ENCODE measurements at regions not wholly inside any gene's neighbourhood (a gene's known extent, or its start where the extent isn't known, plus 50 kb on each side); places are given as distances from the start of the nearest gene placed in this dataset.

DNA sequence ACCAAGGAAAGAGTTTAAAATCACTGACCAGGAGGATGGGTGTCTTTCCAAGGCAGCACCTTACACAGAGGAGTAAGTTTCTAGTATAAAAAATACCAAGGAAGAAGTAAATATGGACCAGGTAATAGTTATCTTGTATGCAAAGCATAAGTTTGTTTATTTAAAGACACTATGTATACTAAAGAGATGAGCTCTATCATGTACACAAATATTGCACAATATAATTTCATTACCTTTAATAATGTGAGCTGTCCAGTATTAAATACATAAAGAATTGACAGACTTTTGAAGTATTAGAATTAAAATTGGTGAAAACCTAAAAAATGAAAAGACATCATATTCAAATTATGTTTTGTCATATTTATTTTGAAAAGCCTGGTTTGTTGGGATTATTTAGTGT lies 322.0 kb upstream of the MIR17HG start:
- ChIA-PET CTCF (no interaction called here), POLR2A (ENCODE audit: unreplicated experiment) (no interaction called here)
- Histone ChIP-seq H3K9me2 (replicated peaks; ENCODE audit: low read length) (no peaks in the 10 kb centered on the region), H3K79me2 (ENCODE audit: low read length) (no peaks in the 10 kb centered on the region), H3K27me3 (ENCODE audit: low read length) (peaks cover 5% of the 10 kb centered on the region; the same call in 1 of the 2 replicates), H3K9me3 (ENCODE audit: low read length) (no peaks in the 10 kb centered on the region), H4K20me1 (ENCODE audit: low read length) (no peaks in the 10 kb centered on the region), H3K4me3 (ENCODE audit: low read length) (no peak overlapping the region), H3K4me2 (ENCODE audit: low read length) (no peak overlapping the region), H3K27ac (ENCODE audit: low read length) (no peak overlapping the region), H3K4me1 (ENCODE audit: insufficient read depth, low read length) (no peaks in the 10 kb centered on the region), H3K36me3 (ENCODE audit: low read depth, low read length) (no peaks in the 10 kb centered on the region), H3K9ac (ENCODE audit: low read length) (no peak overlapping the region), H3F3A (ENCODE audit: low read length, unreplicated experiment) (no peaks in the 10 kb centered on the region), H2AFZ (ENCODE audit: low read length) (no peak overlapping the region)
- intact Hi-C loops (cut with micrococcal nuclease) = no loop called here
- no peak for ATAC-seq
- no TSS peak for BruUV-seq (replicated peaks)
- TF ChIP-seq EZH2 (IDR thresholded peaks at IDR 0.05; ENCODE audit: low read length, unreplicated experiment) = no peak
- no peak for TF ChIP-seq EZH2phosphoT487 (IDR thresholded peaks at IDR 0.05; ENCODE audit: borderline replicate concordance, low read length)
- TF ChIP-seq, protein P1, sequence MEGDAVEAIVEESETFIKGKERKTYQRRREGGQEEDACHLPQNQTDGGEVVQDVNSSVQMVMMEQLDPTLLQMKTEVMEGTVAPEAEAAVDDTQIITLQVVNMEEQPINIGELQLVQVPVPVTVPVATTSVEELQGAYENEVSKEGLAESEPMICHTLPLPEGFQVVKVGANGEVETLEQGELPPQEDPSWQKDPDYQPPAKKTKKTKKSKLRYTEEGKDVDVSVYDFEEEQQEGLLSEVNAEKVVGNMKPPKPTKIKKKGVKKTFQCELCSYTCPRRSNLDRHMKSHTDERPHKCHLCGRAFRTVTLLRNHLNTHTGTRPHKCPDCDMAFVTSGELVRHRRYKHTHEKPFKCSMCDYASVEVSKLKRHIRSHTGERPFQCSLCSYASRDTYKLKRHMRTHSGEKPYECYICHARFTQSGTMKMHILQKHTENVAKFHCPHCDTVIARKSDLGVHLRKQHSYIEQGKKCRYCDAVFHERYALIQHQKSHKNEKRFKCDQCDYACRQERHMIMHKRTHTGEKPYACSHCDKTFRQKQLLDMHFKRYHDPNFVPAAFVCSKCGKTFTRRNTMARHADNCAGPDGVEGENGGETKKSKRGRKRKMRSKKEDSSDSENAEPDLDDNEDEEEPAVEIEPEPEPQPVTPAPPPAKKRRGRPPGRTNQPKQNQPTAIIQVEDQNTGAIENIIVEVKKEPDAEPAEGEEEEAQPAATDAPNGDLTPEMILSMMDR (conservative IDR thresholded peaks at IDR 0.05; ENCODE audit: low read depth, low read length) = no peak
- DNase-seq = no peak

DNA sequence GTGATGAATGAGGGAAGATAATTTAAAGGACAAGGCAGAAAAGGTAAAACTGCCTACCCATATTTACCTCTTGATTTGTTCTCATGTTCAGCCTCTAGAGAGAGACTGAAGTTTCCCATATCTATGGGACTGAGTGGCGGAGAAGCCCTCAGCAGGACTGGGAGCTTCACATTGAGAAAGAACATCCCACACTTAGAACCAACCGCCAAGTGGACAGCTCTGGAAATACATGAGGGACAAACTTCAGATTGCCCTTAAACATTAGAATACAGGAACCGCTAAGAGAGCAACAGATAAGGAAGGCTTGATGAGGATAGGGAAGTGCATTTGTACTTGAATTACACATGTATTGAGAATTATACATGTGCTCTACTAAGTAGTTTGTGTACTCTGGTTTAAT lies 316.0 kb upstream of the MIR17HG start:
- Histone ChIP-seq H3K9me2 (replicated peaks; ENCODE audit: low read length) (no peaks in the 10 kb centered on the region), H3K27me3 (ENCODE audit: low read length) (peaks cover 7% of the 10 kb centered on the region; the same call in 1 of the 2 replicates), H3K4me2 (ENCODE audit: low read length) (no peak overlapping the region), H3F3A (ENCODE audit: low read length, unreplicated experiment) (no peaks in the 10 kb centered on the region), H3K4me1 (ENCODE audit: insufficient read depth, low read length) (no peaks in the 10 kb centered on the region), H3K9me3 (ENCODE audit: low read length) (no peaks in the 10 kb centered on the region), H3K4me3 (ENCODE audit: low read length) (no peak overlapping the region), H2AFZ (ENCODE audit: low read length) (no peak overlapping the region), H4K20me1 (ENCODE audit: low read length) (no peaks in the 10 kb centered on the region), H3K79me2 (ENCODE audit: low read length) (no peaks in the 10 kb centered on the region), H3K36me3 (ENCODE audit: low read depth, low read length) (no peaks in the 10 kb centered on the region), H3K27ac (ENCODE audit: low read length) (no peak overlapping the region), H3K9ac (ENCODE audit: low read length) (no peak overlapping the region)
- intact Hi-C loops (cut with micrococcal nuclease) = no loop called here
- ATAC-seq (no peak), DNase-seq (peak; percentile 3)
- POLR2A ChIA-PET (ENCODE audit: unreplicated experiment) = no interaction called here
- TF ChIP-seq, protein P1 (conservative IDR thresholded peaks at IDR 0.05; ENCODE audit: low read depth, low read length) = no peak; the same call in 1 of the 2 replicates
- TF ChIP-seq EZH2 (IDR thresholded peaks at IDR 0.05; ENCODE audit: low read length, unreplicated experiment) (no peak), EZH2phosphoT487 (IDR thresholded peaks at IDR 0.05; ENCODE audit: borderline replicate concordance, low read length) (no peak)
- CTCF ChIA-PET = no interaction called here
- no TSS peak for BruUV-seq (replicated peaks)

DNA sequence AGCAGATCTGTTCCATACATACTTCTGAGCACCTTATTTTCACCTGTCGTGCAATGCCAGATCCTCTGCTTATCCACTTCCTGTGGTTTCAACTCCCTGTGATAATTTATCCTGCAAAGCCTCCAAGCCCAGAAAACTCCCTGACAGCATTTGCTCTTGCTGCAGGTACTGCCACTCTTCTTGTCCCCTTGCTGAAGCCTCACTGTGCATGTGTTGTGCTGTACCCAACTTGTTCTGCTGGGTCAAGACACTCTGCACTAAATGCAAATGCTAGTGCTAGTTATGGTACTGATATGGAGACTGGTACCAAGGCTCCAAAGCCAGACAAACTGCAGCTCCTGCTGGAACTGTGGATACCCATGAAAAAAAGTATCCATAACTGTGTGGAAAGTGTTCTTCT lies 315.4 kb upstream of the MIR17HG start:
- peaks cover 7% of the 10 kb centered on the region; the same call in 1 of the 2 replicates for H3K27me3 ChIP-seq (ENCODE audit: low read length)
- no peaks in the 10 kb centered on the region for H3K79me2 ChIP-seq (ENCODE audit: low read length)
- ChIA-PET POLR2A (ENCODE audit: unreplicated experiment) (no interaction called here), CTCF (no interaction called here)
- DNase-seq (no peak), ATAC-seq (no peak)
- no peak overlapping the region for H3K27ac ChIP-seq (ENCODE audit: low read length)
- no peaks in the 10 kb centered on the region for H3K9me3 ChIP-seq (ENCODE audit: low read length)
- H3K9me2 ChIP-seq (replicated peaks; ENCODE audit: low read length) = no peaks in the 10 kb centered on the region
- no peaks in the 10 kb centered on the region for H4K20me1 ChIP-seq (ENCODE audit: low read length)
- no peaks in the 10 kb centered on the region for H3K4me1 ChIP-seq (ENCODE audit: insufficient read depth, low read length)
- no TSS peak for BruUV-seq (replicated peaks)
- no peak overlapping the region for H2AFZ ChIP-seq (ENCODE audit: low read length)
- H3K9ac ChIP-seq (ENCODE audit: low read length) = no peak overlapping the region
- no peak overlapping the region for H3K4me3 ChIP-seq (ENCODE audit: low read length)
- H3K36me3 ChIP-seq (ENCODE audit: low read depth, low read length) = no peaks in the 10 kb centered on the region
- H3F3A ChIP-seq (ENCODE audit: low read length, unreplicated experiment) = no peaks in the 10 kb centered on the region
- intact Hi-C loops (cut with micrococcal nuclease) = no loop called here
- TF ChIP-seq, protein P1 (conservative IDR thresholded peaks at IDR 0.05; ENCODE audit: low read depth, low read length) = no peak
- TF ChIP-seq EZH2 (IDR thresholded peaks at IDR 0.05; ENCODE audit: low read length, unreplicated experiment) (no peak), EZH2phosphoT487 (IDR thresholded peaks at IDR 0.05; ENCODE audit: borderline replicate concordance, low read length) (no peak)
- H3K4me2 ChIP-seq (ENCODE audit: low read length) = no peak overlapping the region
